Erythroblast (primary cell): ENCODE measurements at regions not wholly inside any gene's neighbourhood (a gene's known extent, or its start where the extent isn't known, plus 50 kb on each side); places are given as distances from the start of the nearest gene placed in this dataset.

Experiments
- GATA1 ChIP-seq: IDR thresholded peaks from 2 replicates; pipeline ENCODE4 v1.6.1; 2011; ENCODE audit warnings: low read depth, mild to moderate bottlenecking, control low read depth, low read length, moderate library complexity
- POLR2A ChIP-seq: IDR thresholded peaks from 2 replicates; pipeline ENCODE4 v1.6.1; 2011; ENCODE audit warnings: mild to moderate bottlenecking, low read length

DNA sequence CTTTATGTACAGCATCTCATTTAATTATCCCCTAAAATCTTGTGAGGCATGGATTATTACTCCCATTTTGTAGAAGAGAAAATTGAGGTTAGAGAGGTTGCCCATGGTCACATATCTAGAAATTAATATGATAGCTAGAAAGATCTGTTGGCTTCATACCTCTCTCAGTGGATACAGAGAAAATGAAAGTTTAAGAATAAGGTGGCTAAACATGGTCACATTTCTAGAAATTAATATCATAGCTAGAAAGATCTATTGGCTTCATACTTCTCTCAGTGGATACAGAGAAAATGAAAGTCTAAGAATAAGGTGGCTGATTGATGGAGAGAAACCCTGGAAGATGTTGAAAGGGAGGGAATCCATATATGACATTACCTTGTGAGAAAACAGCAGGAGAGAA lies 260.7 kb upstream of the MAN1A1 start:
- no peak for TF ChIP-seq POLR2A
- no peak for TF ChIP-seq GATA1
